ENCODE measurements at regions not wholly inside any gene's neighbourhood (a gene's known extent, or its start where the extent isn't known, plus 50 kb on each side); places are given as distances from the start of the nearest gene placed in this dataset.

DNA sequence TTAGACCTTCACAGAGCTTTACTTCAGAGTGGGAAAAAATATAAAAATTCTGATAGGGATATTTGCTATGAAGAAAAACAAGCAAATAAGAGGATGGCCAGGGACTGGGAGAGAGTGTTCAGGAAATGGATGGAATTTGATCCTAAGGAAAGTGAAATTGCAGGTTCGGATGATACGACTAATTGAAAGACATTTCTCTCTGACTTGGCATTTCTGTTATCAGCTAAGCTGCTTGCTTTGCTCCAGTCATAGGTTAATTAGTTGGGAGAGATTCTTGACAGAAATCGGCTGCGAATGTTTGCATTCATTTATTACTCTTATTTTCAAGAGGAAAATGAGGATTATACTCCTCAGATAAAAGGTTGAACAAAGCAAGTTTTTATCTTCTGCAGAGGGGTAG lies 808.7 kb upstream of the NECTIN3 start:
- TF ChIP-seq, protein P1, sequence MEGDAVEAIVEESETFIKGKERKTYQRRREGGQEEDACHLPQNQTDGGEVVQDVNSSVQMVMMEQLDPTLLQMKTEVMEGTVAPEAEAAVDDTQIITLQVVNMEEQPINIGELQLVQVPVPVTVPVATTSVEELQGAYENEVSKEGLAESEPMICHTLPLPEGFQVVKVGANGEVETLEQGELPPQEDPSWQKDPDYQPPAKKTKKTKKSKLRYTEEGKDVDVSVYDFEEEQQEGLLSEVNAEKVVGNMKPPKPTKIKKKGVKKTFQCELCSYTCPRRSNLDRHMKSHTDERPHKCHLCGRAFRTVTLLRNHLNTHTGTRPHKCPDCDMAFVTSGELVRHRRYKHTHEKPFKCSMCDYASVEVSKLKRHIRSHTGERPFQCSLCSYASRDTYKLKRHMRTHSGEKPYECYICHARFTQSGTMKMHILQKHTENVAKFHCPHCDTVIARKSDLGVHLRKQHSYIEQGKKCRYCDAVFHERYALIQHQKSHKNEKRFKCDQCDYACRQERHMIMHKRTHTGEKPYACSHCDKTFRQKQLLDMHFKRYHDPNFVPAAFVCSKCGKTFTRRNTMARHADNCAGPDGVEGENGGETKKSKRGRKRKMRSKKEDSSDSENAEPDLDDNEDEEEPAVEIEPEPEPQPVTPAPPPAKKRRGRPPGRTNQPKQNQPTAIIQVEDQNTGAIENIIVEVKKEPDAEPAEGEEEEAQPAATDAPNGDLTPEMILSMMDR (IDR thresholded peaks at IDR 0.05), result no peak
- TF ChIP-seq POLR2A (IDR thresholded peaks at IDR 0.05), result no peak
